Central memory CD4-positive, alpha-beta T cell (primary cell): ENCODE measurements at regions not wholly inside any gene's neighbourhood (a gene's known extent, or its start where the extent isn't known, plus 50 kb on each side); places are given as distances from the start of the nearest gene placed in this dataset.

Experiments
- DNase-seq: peaks from one replicate; pipeline ENCODE4 v3.0.0; 2022

DNA sequence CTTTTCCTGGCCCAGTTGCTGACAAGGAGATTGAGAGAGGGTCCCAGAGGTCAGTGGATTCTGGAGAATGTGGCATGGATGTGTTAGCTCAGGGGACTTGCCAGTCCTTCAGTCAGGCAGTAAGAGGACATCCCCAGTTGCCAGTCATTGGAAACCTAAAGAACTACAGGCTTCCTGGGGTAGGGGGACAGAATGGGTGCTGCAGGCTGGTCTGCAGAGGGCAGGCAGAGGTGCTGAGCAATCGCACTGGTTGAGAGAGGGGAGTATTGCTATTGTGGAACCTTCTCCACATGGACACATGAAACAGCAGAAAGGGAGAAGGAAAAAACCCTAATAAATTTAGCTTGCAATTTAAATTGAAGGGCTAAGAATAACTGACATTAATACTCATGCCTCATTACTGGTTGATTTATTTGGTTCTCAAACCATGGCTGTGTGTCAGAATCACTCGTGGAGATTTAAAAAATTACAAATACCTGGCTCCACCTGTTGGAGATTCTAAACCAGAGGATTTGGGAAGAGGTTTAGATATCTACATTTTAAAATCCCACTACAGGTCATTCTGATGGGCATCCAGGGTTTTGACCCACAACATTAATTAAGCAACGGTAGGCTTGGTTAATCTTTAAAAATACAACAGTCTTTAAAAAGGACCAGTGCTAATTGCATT, 71.2 kb upstream of the SLC38A2 start:
- DNase-seq = no peak

DNA sequence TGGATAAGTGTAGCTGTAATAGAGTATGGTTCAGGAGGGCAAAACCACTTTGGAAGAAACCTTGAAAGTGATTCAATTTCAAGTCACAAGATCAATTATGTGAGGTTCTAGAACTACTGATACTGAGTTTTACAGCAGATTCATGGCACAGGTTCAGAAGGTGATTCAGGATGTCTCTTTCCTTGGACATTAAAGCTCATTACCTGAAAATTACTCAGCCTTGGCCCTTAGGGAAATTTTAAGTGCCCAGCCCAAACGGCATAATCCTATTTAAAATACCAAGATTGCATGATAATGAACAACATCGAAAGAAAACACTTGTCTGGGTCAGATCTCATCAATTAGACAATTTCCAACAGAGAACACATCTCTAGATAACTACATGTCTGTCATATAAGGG, 70.2 kb upstream of the SLC38A2 start:
- no peak for DNase-seq

DNA sequence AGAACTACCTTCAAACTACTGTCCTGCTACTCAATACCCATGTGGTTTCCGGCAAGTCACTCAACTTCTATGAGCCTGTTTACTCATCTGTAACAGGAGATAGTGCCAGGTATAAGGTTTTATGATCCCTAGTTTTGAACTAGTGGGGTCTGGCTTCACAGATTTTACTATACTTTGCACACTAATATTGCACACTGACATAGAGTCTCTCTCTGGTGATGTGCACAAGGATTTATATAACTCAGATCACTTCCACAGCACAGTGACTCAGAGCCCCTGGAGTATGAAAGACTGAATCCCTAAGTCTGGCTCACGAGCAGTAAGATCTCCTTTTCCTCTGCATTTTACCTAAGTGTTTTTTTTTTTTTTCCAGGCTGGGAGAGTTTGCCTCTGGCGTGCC, 69.7 kb upstream of the SLC38A2 start:
- DNase-seq = no peak

DNA sequence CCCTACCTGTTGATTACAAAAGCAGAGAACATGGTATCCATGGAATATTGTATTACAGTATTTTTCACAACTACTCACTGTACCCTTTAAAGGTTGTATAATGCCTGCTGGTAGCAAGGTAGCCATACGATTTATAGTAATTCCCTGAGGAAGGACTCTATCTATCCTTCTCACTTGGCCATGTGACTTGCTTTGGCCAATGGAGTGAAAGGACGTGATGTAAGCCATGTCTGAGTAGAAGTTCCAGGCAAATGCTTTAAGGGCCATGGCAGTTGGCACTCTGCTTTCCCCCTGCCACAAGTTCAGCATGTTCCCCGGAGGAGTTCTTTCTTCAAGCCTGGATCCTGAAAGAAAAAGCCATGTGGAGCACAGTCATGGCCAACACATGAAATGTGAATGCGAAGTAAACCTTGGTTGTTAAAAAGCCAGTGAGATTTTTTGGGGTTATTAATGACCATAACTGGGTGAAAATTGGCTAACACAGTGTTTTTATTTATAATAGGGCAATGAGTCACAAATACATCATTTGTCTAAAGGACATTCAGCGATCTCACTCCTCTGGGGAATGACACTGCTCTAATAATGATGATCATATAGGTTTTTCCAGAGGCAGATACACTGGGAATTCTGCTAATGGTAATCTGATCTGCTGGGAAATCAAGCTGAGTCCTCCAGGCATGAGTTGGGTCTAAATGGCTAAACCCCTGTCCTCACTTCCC, 67.4 kb upstream of the SLC38A2 start:
- DNase-seq = no peak

- no peak for DNase-seq
These were observed 66.2 kb upstream of the SLC38A2 start for GRCh38 chr12:46438719-46439319.

- DNase-seq = no peak
These were observed 65.7 kb upstream of the SLC38A2 start for GRCh38 chr12:46438256-46438655.

GRCh38 chr12:46437469-46437868, 64.9 kb upstream of the SLC38A2 start:
- DNase-seq = no peak

GRCh38 chr12:46436747-46437146, 64.2 kb upstream of the SLC38A2 start:
- DNase-seq = no peak

DNA sequence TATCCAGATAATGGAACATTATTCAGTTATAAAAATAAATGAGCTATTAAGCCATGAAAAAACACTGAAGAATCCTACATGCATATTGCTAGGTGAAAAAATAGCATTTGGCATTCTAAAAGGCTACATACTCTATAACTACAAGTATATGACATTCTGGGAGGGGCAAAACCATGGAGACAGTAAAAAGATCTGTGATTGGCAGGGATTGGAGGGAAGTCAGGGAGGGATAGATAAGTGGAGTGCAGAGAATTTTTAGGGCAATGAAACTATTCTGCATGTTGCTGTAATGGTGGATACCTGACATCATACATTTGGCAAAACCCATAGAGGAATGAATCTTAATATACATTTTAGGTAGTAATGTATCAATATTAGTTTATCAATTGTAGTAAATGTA, 63.1 kb upstream of the SLC38A2 start:
- DNase-seq = no peak

GRCh38 chr12:46435029-46435428, 62.5 kb upstream of the SLC38A2 start:
- no peak for DNase-seq

GRCh38 chr12:46433829-46434228, 61.3 kb upstream of the SLC38A2 start:
- DNase-seq = no peak

DNA sequence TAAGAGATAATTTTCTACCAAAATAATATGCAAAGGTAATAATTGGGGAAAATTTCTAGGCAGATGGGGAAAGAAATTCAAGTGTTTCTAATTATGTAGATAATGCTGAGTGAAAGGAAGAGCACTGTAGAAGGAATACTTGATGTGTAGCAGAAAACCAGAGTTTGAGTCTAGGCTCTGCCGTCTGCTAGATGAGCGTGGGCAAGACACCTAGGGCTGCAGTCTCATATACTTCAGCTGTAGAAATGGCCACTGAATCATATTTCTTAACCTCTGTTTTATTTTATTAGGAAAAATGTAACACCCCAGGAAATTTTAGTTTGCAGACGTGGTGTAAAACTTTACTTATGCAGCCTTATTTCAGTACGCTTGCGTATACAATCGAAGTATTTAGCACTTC, 59.8 kb upstream of the SLC38A2 start:
- no peak for DNase-seq

- peak; percentile 7 for DNase-seq
These were observed 57.9 kb upstream of the SLC38A2 start for GRCh38 chr12:46430340-46430948.
